ENCODE measurements at regions not wholly inside any gene's neighbourhood (a gene's known extent, or its start where the extent isn't known, plus 50 kb on each side); places are given as distances from the start of the nearest gene placed in this dataset.

DNA sequence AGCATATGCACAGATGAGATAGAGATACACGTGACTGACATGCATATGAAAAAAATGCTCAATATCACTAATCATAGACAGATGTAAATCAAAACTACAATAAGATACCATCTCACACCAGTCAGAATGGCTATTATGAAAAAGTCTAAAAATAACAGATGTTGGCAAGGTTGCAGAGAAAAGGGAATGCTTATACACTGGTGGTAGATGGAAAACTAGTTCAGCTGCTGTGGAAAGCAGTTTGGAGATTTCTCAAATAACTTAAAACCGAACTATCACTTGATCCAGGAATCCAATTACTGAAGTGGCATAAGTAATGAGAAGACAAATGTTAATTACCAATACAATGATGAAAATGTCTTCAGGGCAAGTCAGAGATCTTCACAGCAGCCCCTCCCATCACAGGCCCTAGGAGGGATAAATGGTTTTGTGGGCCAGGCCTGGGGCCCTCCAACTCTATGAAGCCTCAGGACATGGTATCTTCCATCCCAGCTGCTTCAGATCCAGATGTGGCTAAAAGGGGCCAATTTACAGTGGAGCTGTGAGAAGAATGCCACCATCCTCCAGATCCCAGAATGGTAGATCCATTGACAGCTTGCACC lies 71.4 kb upstream of the PLSCR4 start:
- TF ChIP-seq, protein P1, sequence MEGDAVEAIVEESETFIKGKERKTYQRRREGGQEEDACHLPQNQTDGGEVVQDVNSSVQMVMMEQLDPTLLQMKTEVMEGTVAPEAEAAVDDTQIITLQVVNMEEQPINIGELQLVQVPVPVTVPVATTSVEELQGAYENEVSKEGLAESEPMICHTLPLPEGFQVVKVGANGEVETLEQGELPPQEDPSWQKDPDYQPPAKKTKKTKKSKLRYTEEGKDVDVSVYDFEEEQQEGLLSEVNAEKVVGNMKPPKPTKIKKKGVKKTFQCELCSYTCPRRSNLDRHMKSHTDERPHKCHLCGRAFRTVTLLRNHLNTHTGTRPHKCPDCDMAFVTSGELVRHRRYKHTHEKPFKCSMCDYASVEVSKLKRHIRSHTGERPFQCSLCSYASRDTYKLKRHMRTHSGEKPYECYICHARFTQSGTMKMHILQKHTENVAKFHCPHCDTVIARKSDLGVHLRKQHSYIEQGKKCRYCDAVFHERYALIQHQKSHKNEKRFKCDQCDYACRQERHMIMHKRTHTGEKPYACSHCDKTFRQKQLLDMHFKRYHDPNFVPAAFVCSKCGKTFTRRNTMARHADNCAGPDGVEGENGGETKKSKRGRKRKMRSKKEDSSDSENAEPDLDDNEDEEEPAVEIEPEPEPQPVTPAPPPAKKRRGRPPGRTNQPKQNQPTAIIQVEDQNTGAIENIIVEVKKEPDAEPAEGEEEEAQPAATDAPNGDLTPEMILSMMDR (IDR thresholded peaks at IDR 0.05), result no peak
- TF ChIP-seq EP300 (IDR thresholded peaks at IDR 0.05), result no peak
- TF ChIP-seq POLR2AphosphoS5 (IDR thresholded peaks at IDR 0.05), result no peak
- TF ChIP-seq POLR2A (IDR thresholded peaks at IDR 0.05), result no peak
